ENCODE measurements at regions not wholly inside any gene's neighbourhood (a gene's known extent, or its start where the extent isn't known, plus 50 kb on each side); places are given as distances from the start of the nearest gene placed in this dataset.

DNA sequence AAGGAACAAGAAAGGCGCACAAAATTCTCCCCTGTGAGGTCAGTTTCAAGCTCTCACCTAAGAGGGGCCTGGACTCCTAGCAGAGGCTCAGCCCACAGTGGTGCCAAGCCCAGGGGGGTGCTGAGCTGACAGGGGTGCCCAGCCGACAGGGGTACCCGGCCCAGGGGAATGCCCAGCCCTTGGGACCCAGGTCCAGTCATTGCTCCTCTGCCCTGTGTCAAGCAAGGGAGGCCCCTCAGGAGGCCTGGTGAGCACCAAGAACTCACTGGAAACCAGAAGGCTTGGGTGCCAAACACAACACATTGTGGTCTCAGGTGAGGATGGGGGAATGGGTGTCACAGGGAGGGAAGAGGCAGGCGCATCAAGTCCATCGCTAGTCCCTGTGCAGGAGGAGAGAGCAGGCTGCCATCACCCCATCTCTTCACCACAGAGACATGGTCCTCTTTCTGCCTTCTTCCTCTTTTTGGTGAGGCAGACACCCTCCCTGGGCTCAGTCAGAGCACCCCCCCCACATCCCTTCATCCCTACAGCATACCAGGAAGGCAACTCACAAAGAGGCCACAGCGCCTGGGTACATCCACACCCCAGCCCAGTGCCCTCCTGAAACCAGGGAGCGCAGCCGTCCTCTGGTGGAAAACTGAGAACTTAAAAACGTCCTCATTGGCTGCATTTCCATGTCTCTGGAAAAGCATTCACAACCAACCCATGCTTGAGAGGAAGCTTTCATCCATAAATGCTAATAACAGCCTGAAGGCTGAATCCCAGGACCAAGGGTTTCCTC is 111.3 kb downstream of the BANF2 start:
- no peak for TF ChIP-seq POLR2AphosphoS5 (IDR thresholded peaks at IDR 0.05)
- H3F3A ChIP-seq (ENCODE audit: insufficient read depth, low read length, poor library complexity, severe bottlenecking) = no peaks in the 10 kb centered on the region
- H3K4me2 ChIP-seq (ENCODE audit: low read length) = no peak overlapping the region
- H4K20me1 ChIP-seq (ENCODE audit: insufficient read depth) = no peaks in the 10 kb centered on the region
- no peak overlapping the region for H3K9ac ChIP-seq (ENCODE audit: low read length)
- no peak overlapping the region for H2AFZ ChIP-seq (ENCODE audit: low read depth, low read length)
- no peaks in the 10 kb centered on the region for H3K27me3 ChIP-seq (ENCODE audit: insufficient read depth, low read depth, low read length)
- no peaks in the 10 kb centered on the region for H3K9me3 ChIP-seq (ENCODE audit: low read length)
- no peaks in the 10 kb centered on the region for H3K79me2 ChIP-seq (replicated peaks; ENCODE audit: insufficient read depth, low read length)
- no peaks in the 10 kb centered on the region for H3K9me2 ChIP-seq (ENCODE audit: insufficient read depth, low read length)
- H3K27ac ChIP-seq (ENCODE audit: low read length) = no peak overlapping the region
- H3K36me3 ChIP-seq (ENCODE audit: insufficient read depth, low read length) = no peaks in the 10 kb centered on the region
- H3K4me3 ChIP-seq (ENCODE audit: low read length) = no peak overlapping the region

DNA sequence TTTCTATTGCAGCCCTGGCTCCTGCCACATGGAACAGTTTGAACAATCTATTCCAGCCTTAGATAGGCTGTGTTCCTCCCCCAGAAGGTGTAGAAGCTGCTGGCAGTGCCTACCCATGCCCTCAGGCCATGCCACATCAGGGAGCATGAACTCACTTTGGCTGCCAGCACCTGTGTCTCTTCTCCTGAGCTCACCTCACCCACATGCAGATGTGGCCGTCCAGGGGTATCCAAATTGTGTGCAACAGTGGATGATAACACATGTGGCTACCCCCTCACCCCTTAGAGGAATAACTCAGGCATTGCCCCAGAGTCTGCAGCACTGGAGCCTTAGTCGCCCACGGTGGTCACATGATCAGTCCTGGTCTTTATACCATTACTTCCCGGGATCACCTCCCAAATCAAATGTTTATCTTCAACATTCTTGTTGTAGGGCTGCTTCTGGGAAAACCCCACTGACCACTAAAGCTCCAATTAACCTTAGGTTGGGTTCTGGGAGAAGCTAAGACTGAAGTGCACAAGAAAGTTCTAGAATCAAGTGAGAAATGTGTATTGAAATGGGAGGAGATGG is 110.4 kb downstream of the BANF2 start:
- H2AFZ ChIP-seq (ENCODE audit: low read depth, low read length) = no peak overlapping the region
- H3F3A ChIP-seq (ENCODE audit: insufficient read depth, low read length, poor library complexity, severe bottlenecking) = no peaks in the 10 kb centered on the region
- no peaks in the 10 kb centered on the region for H3K9me2 ChIP-seq (ENCODE audit: insufficient read depth, low read length)
- no peaks in the 10 kb centered on the region for H3K36me3 ChIP-seq (ENCODE audit: insufficient read depth, low read length)
- H3K27ac ChIP-seq (ENCODE audit: low read length) = no peak overlapping the region
- no peaks in the 10 kb centered on the region for H3K79me2 ChIP-seq (replicated peaks; ENCODE audit: insufficient read depth, low read length)
- H3K27me3 ChIP-seq (ENCODE audit: insufficient read depth, low read depth, low read length) = no peaks in the 10 kb centered on the region
- no peaks in the 10 kb centered on the region for H3K9me3 ChIP-seq (ENCODE audit: low read length)
- H3K4me3 ChIP-seq (ENCODE audit: low read length) = no peak overlapping the region
- TF ChIP-seq, protein P1, sequence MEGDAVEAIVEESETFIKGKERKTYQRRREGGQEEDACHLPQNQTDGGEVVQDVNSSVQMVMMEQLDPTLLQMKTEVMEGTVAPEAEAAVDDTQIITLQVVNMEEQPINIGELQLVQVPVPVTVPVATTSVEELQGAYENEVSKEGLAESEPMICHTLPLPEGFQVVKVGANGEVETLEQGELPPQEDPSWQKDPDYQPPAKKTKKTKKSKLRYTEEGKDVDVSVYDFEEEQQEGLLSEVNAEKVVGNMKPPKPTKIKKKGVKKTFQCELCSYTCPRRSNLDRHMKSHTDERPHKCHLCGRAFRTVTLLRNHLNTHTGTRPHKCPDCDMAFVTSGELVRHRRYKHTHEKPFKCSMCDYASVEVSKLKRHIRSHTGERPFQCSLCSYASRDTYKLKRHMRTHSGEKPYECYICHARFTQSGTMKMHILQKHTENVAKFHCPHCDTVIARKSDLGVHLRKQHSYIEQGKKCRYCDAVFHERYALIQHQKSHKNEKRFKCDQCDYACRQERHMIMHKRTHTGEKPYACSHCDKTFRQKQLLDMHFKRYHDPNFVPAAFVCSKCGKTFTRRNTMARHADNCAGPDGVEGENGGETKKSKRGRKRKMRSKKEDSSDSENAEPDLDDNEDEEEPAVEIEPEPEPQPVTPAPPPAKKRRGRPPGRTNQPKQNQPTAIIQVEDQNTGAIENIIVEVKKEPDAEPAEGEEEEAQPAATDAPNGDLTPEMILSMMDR (IDR thresholded peaks at IDR 0.05; ENCODE audit: poor library complexity, severe bottlenecking) = no peak
- TF ChIP-seq POLR2AphosphoS5 (IDR thresholded peaks at IDR 0.05) = no peak
- no peak for TF ChIP-seq TAF1 (IDR thresholded peaks at IDR 0.05; ENCODE audit: low read depth)
- no peak for TF ChIP-seq EP300 (conservative IDR thresholded peaks at IDR 0.05; ENCODE audit: poor library complexity, severe bottlenecking)
- TF ChIP-seq SMC3 (conservative IDR thresholded peaks at IDR 0.05; ENCODE audit: poor library complexity) = no peak
- no peak for TF ChIP-seq EZH2 (IDR thresholded peaks at IDR 0.05; ENCODE audit: borderline replicate concordance, insufficient read depth, low read length, poor library complexity, severe bottlenecking)
- no peak for TF ChIP-seq MXI1 (conservative IDR thresholded peaks at IDR 0.05; ENCODE audit: poor library complexity, severe bottlenecking)
- TF ChIP-seq RAD21 (conservative IDR thresholded peaks at IDR 0.05) = no peak
- TF ChIP-seq, protein P2, sequence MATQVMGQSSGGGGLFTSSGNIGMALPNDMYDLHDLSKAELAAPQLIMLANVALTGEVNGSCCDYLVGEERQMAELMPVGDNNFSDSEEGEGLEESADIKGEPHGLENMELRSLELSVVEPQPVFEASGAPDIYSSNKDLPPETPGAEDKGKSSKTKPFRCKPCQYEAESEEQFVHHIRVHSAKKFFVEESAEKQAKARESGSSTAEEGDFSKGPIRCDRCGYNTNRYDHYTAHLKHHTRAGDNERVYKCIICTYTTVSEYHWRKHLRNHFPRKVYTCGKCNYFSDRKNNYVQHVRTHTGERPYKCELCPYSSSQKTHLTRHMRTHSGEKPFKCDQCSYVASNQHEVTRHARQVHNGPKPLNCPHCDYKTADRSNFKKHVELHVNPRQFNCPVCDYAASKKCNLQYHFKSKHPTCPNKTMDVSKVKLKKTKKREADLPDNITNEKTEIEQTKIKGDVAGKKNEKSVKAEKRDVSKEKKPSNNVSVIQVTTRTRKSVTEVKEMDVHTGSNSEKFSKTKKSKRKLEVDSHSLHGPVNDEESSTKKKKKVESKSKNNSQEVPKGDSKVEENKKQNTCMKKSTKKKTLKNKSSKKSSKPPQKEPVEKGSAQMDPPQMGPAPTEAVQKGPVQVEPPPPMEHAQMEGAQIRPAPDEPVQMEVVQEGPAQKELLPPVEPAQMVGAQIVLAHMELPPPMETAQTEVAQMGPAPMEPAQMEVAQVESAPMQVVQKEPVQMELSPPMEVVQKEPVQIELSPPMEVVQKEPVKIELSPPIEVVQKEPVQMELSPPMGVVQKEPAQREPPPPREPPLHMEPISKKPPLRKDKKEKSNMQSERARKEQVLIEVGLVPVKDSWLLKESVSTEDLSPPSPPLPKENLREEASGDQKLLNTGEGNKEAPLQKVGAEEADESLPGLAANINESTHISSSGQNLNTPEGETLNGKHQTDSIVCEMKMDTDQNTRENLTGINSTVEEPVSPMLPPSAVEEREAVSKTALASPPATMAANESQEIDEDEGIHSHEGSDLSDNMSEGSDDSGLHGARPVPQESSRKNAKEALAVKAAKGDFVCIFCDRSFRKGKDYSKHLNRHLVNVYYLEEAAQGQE (IDR thresholded peaks at IDR 0.05; ENCODE audit: borderline replicate concordance) = no peak
- no peaks in the 10 kb centered on the region for H4K20me1 ChIP-seq (ENCODE audit: insufficient read depth)
- H3K9ac ChIP-seq (ENCODE audit: low read length) = no peak overlapping the region
- no peak overlapping the region for H3K4me2 ChIP-seq (ENCODE audit: low read length)

Data from neural cell (in vitro differentiated cells).